ENCODE measurements at regions not wholly inside any gene's neighbourhood (a gene's known extent, or its start where the extent isn't known, plus 50 kb on each side); places are given as distances from the start of the nearest gene placed in this dataset.

DNA sequence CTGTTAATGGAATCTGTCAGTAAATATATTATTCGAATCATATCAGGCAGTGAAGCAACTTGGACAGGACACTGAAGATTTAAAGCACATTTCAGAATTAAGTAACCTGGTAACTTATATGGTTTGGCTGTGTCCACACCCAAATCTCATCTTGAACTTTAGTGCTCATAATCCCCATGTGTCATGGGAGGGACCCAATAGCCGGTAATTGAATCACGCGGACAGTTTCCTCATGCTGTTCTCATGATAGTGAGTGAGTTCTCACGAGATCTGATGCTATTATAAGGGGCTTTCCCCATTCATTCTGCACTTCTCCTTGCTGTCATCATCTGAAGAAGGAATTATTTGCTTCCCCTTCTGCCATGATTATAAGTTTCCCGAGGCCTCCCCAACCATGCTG lies 83.2 kb upstream of the COL1A2 start:
- Histone ChIP-seq H3K9ac (ENCODE audit: insufficient read depth in 1 of 2, low read depth in 2 of 2, low read length in 2 of 2) (no peak overlapping the region), H3K9me3 (replicated peaks; ENCODE audit: control insufficient read depth, insufficient read depth, low read depth, low read length) (no peaks in the 10 kb centered on the region), H3K36me3 (ENCODE audit: control insufficient read depth, insufficient read depth, low read length) (no peaks in the 10 kb centered on the region), H2AFZ (ENCODE audit: low read depth, low read length) (no peak overlapping the region), H3K27me3 (ENCODE audit: control insufficient read depth in 2 of 2, insufficient read depth in 2 of 2, low read length in 2 of 2) (no peaks in the 10 kb centered on the region), H3K4me3 (no peak overlapping the region), H3K79me2 (ENCODE audit: control insufficient read depth, insufficient read depth, low read length) (no peaks in the 10 kb centered on the region), H3K4me1 (replicated peaks in 1 of 2; ENCODE audit: control insufficient read depth in 2 of 2, insufficient read depth in 2 of 2, low read length in 2 of 2) (no peaks in the 10 kb centered on the region; a peak in 2 of 5 replicates), H3K4me2 (ENCODE audit: insufficient read depth, low read length) (no peak overlapping the region), H3K9me1 (ENCODE audit: control insufficient read depth, insufficient read depth, low read length) (no peaks in the 10 kb centered on the region), H4K20me1 (replicated peaks; ENCODE audit: control insufficient read depth, insufficient read depth, low read length) (no peaks in the 10 kb centered on the region), H3K27ac (ENCODE audit: extremely low read depth, low read depth, low read length) (no peak overlapping the region)
- ChIA-PET CTCF (ENCODE audit: low intra/inter-chr PET ratio) (no interaction called here), POLR2A (no interaction called here)
- ATAC-seq (no peak), FAIRE-seq (no peak), DNase-seq (ENCODE audit: extremely low read depth in 1 of 4, low spot score in 3 of 4) (no peak)
- BruUV-seq (replicated peaks): no TSS peak
- WGBS (ENCODE audit: insufficient coverage, low coverage, missing lambda C conversion rate): 6% methylated on average over 6 of the region's 6 CpGs
- intact Hi-C loops (cut with micrococcal nuclease): no loop called here
- in situ Hi-C loops (cut with MboI): no loop called here
- TF ChIP-seq CHD2 (IDR thresholded peaks at IDR 0.05; ENCODE audit: low read depth, low read length) (peak; percentile 55), C11orf30 (IDR thresholded peaks at IDR 0.05; ENCODE audit: low read depth) (no peak), U2AF2 (optimal IDR thresholded peaks at IDR 0.05; ENCODE audit: low read depth, low read length) (no peak)
- TF ChIP-seq, protein P1, sequence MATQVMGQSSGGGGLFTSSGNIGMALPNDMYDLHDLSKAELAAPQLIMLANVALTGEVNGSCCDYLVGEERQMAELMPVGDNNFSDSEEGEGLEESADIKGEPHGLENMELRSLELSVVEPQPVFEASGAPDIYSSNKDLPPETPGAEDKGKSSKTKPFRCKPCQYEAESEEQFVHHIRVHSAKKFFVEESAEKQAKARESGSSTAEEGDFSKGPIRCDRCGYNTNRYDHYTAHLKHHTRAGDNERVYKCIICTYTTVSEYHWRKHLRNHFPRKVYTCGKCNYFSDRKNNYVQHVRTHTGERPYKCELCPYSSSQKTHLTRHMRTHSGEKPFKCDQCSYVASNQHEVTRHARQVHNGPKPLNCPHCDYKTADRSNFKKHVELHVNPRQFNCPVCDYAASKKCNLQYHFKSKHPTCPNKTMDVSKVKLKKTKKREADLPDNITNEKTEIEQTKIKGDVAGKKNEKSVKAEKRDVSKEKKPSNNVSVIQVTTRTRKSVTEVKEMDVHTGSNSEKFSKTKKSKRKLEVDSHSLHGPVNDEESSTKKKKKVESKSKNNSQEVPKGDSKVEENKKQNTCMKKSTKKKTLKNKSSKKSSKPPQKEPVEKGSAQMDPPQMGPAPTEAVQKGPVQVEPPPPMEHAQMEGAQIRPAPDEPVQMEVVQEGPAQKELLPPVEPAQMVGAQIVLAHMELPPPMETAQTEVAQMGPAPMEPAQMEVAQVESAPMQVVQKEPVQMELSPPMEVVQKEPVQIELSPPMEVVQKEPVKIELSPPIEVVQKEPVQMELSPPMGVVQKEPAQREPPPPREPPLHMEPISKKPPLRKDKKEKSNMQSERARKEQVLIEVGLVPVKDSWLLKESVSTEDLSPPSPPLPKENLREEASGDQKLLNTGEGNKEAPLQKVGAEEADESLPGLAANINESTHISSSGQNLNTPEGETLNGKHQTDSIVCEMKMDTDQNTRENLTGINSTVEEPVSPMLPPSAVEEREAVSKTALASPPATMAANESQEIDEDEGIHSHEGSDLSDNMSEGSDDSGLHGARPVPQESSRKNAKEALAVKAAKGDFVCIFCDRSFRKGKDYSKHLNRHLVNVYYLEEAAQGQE (IDR thresholded peaks at IDR 0.05; ENCODE audit: borderline replicate concordance): no peak
- TF ChIP-seq, protein P1 (CRISPR knock-in tag; IDR thresholded peaks at IDR 0.05; ENCODE audit: low read depth): no peak
- TF ChIP-seq, protein P2, sequence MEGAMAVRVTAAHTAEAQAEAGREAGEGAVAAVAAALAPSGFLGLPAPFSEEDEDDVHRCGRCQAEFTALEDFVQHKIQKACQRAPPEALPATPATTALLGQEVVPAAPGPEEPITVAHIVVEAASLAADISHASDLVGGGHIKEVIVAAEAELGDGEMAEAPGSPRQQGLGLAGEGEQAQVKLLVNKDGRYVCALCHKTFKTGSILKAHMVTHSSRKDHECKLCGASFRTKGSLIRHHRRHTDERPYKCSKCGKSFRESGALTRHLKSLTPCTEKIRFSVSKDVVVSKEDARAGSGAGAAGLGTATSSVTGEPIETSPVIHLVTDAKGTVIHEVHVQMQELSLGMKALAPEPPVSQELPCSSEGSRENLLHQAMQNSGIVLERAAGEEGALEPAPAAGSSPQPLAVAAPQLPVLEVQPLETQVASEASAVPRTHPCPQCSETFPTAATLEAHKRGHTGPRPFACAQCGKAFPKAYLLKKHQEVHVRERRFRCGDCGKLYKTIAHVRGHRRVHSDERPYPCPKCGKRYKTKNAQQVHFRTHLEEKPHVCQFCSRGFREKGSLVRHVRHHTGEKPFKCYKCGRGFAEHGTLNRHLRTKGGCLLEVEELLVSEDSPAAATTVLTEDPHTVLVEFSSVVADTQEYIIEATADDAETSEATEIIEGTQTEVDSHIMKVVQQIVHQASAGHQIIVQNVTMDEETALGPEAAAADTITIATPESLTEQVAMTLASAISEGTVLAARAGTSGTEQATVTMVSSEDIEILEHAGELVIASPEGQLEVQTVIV (CRISPR knock-in tag; IDR thresholded peaks at IDR 0.05; ENCODE audit: borderline replicate concordance): no peak
- TF ChIP-seq, protein P3, sequence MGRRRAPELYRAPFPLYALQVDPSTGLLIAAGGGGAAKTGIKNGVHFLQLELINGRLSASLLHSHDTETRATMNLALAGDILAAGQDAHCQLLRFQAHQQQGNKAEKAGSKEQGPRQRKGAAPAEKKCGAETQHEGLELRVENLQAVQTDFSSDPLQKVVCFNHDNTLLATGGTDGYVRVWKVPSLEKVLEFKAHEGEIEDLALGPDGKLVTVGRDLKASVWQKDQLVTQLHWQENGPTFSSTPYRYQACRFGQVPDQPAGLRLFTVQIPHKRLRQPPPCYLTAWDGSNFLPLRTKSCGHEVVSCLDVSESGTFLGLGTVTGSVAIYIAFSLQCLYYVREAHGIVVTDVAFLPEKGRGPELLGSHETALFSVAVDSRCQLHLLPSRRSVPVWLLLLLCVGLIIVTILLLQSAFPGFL (CRISPR knock-in tag; IDR thresholded peaks at IDR 0.05): no peak
